IMR-90 (cell line): ENCODE measurements at regions not wholly inside any gene's neighbourhood (a gene's known extent, or its start where the extent isn't known, plus 50 kb on each side); places are given as distances from the start of the nearest gene placed in this dataset.

Source experiments
- ATAC-seq: fragments of 200-7000 bp; cut with Tn5 transposase; 2 replicates; pipeline ENCODE4 v1.9.1; 2020; ENCODE audit warnings: low read depth, mild to moderate bottlenecking, moderate library complexity
- BruUV-seq: library from RNA; stranded (reverse); fragments of 400-500 nt; replicated peaks from 2 replicates; lab custom pipeline; 2021; lab: Mats Ljungman, UMichigan
- CTCF ChIA-PET: fragments of 300-600 bp; formaldehyde crosslinking; extraction: SDS; loops from one replicate; lab custom pipeline; 2021; ENCODE audit warnings: antibody characterized with exemption; lab: Yijun Ruan, JAX
- POLR2A ChIA-PET: fragments of 300-600 bp; sonication (Branson Sonifier 250); formaldehyde crosslinking; loops from one replicate; lab custom pipeline; 2022; ENCODE audit warnings: antibody characterized with exemption; ENCODE audit not compliant: unreplicated experiment; lab: Charles Lee
- DNase-seq: peaks from one replicate; pipeline ENCODE4 v3.0.0; 2013
- H2AFZ ChIP-seq: replicated peaks from 2 replicates; pipeline ENCODE3; 2013; ENCODE audit warnings: low read length, mild to moderate bottlenecking; ENCODE audit not compliant: poor library complexity
- H2AK5ac ChIP-seq: 2 replicates; pipeline ENCODE4 v1.6.1; 2013; ENCODE audit warnings: low read depth, low read length, inconsistent platforms
- H2AK9ac ChIP-seq: replicated peaks from 2 replicates; pipeline ENCODE3; 2013; ENCODE audit warnings: mild to moderate bottlenecking, low read depth, low read length, moderate library complexity; ENCODE audit not compliant: poor library complexity
- H2BK120ac ChIP-seq: 2 replicates; pipeline ENCODE4 v1.6.1; 2013; ENCODE audit warnings: low read depth, low read length, inconsistent platforms
- H2BK15ac ChIP-seq: 3 replicates; pipeline ENCODE4 v1.6.1; 2013; ENCODE audit warnings: low read depth, low read length, inconsistent platforms
- H2BK20ac ChIP-seq: 2 replicates; pipeline ENCODE4 v1.6.1; 2013; ENCODE audit warnings: low read depth, mild to moderate bottlenecking, inconsistent platforms, low read length, moderate library complexity
- H2BK5ac ChIP-seq: 2 replicates; pipeline ENCODE4 v1.6.1; 2013; ENCODE audit warnings: mild to moderate bottlenecking, low read depth, low read length, inconsistent platforms; ENCODE audit not compliant: poor library complexity, severe bottlenecking
- H3K14ac ChIP-seq: replicated peaks from 2 replicates; pipeline ENCODE4 v1.6.1; 2013; ENCODE audit warnings: low read depth, low read length, inconsistent platforms
- H3K18ac ChIP-seq: 2 replicates; pipeline ENCODE4 v1.6.1; 2013; ENCODE audit warnings: low read depth, low read length, control low read depth
- H3K23ac ChIP-seq: 2 replicates; pipeline ENCODE4 v1.6.1; 2013; ENCODE audit warnings: low read depth, low read length, inconsistent platforms
- H3K27ac ChIP-seq: 2 replicates; pipeline ENCODE4 v1.5.1; 2013; ENCODE audit warnings: mild to moderate bottlenecking, control low read depth, low read length; ENCODE audit not compliant: insufficient read depth
- H3K27me3 ChIP-seq: 2 replicates; pipeline ENCODE4 v1.6.1; 2013; ENCODE audit warnings: low read length; ENCODE audit not compliant: control insufficient read depth, insufficient read depth
- H3K36me3 ChIP-seq: 2 replicates; pipeline ENCODE4 v1.6.1; 2013; ENCODE audit warnings: low read length, mixed read lengths; ENCODE audit not compliant: control insufficient read depth, insufficient read depth
- H3K4ac ChIP-seq: 2 replicates; pipeline ENCODE4 v1.6.1; 2013; ENCODE audit warnings: low read depth, low read length, inconsistent platforms
- H3K4me1 ChIP-seq: 2 replicates; pipeline ENCODE4 v1.6.1; 2013; ENCODE audit warnings: low read length, mixed read lengths; ENCODE audit not compliant: control insufficient read depth, insufficient read depth
- H3K4me2 ChIP-seq: 2 replicates; pipeline ENCODE4 v1.6.1; 2013; ENCODE audit warnings: low read depth, mild to moderate bottlenecking, control low read depth, low read length, moderate library complexity
- H3K4me3 ChIP-seq: 2 replicates; pipeline ENCODE4 v1.5.1; 2013; ENCODE audit warnings: low read depth, mild to moderate bottlenecking, control low read depth, low read length, moderate library complexity; ENCODE audit not compliant: insufficient read depth
- H3K56ac ChIP-seq: 2 replicates; pipeline ENCODE4 v1.6.1; 2013; ENCODE audit warnings: low read length, inconsistent platforms; ENCODE audit not compliant: insufficient read depth; ENCODE audit errors: extremely low read depth
- H3K79me1 ChIP-seq, 2 experiments: 2 replicates each; pipeline ENCODE4 v1.6.1; 2013; ENCODE audit warnings: low read length in 2 of 2, inconsistent platforms in 1 of 2, low read depth in 1 of 2
- H3K9ac ChIP-seq: 2 replicates; pipeline ENCODE4 v1.6.1; 2013; ENCODE audit warnings: low read depth, low read length, control low read depth
- H3K9me1 ChIP-seq: 2 replicates; pipeline ENCODE4 v1.6.1; 2013; ENCODE audit warnings: low read length, inconsistent platforms; ENCODE audit not compliant: insufficient read depth
- H3K9me3 ChIP-seq: 2 replicates; pipeline ENCODE4 v1.6.1; 2013; ENCODE audit warnings: low read length; ENCODE audit not compliant: control insufficient read depth, insufficient read depth
- H4K20me1 ChIP-seq: 2 replicates; pipeline ENCODE4 v1.6.1; 2013; ENCODE audit warnings: low read length, inconsistent platforms; ENCODE audit not compliant: insufficient read depth
- H4K5ac ChIP-seq: 2 replicates; pipeline ENCODE4 v1.6.1; 2013; ENCODE audit warnings: mild to moderate bottlenecking, low read depth, low read length, control low read depth
- H4K8ac ChIP-seq, 2 experiments: 2 replicates each; pipeline ENCODE4 v1.6.1; 2013; ENCODE audit warnings: low read depth in 2 of 2, low read length in 2 of 2, control low read depth in 1 of 2, inconsistent platforms in 1 of 2
- H4K91ac ChIP-seq: 2 replicates; pipeline ENCODE4 v1.6.1; 2013; ENCODE audit warnings: low read depth, low read length, inconsistent platforms; ENCODE audit not compliant: insufficient read depth
- BHLHE40 ChIP-seq: fragments of 150-350 bp; IDR thresholded peaks from 2 replicates; pipeline ENCODE4 v1.6.1; 2016; ENCODE audit warnings: mild to moderate bottlenecking, low read depth, low read length
- CEBPB ChIP-seq: IDR thresholded peaks from 2 replicates; pipeline ENCODE4 v1.6.1; 2012; ENCODE audit warnings: low read depth, low read length, improper control_type of control experiment
- CHD1 ChIP-seq: IDR thresholded peaks from 2 replicates; pipeline ENCODE4 v1.6.1; 2012; ENCODE audit warnings: low read depth, low read length, improper control_type of control experiment
- CTCF ChIP-seq: conservative IDR thresholded peaks from 2 replicates; pipeline ENCODE4 v1.5.1; 2012; ENCODE audit warnings: mild to moderate bottlenecking, low read depth, low read length, improper control_type of control experiment
- ELK1 ChIP-seq: fragments of 150-350 bp; IDR thresholded peaks from 2 replicates; pipeline ENCODE4 v1.6.1; 2016; ENCODE audit warnings: low read depth, mild to moderate bottlenecking, low read length, moderate library complexity, borderline replicate concordance
- FOS ChIP-seq: fragments of 150-350 bp; IDR thresholded peaks from 2 replicates; pipeline ENCODE4 v1.6.1; 2016; ENCODE audit warnings: low read depth, low read length
- MAFK ChIP-seq: IDR thresholded peaks from 2 replicates; pipeline ENCODE4 v1.6.1; 2012; ENCODE audit warnings: low read depth, low read length, improper control_type of control experiment
- MAZ ChIP-seq: IDR thresholded peaks from 2 replicates; pipeline ENCODE4 v1.6.1; 2012; ENCODE audit warnings: low read depth, mild to moderate bottlenecking, low read length, improper control_type of control experiment, moderate library complexity, borderline replicate concordance
- MXI1 ChIP-seq: IDR thresholded peaks from 2 replicates; pipeline ENCODE4 v1.6.1; 2012; ENCODE audit warnings: low read depth, mild to moderate bottlenecking, low read length, moderate library complexity, borderline replicate concordance
- NFE2L2 ChIP-seq: fragments of 150-350 bp; IDR thresholded peaks from 2 replicates; pipeline ENCODE4 v1.6.1; 2016; ENCODE audit warnings: low read depth, mild to moderate bottlenecking, low read length
- POLR2A ChIP-seq: IDR thresholded peaks from 2 replicates; pipeline ENCODE4 v1.6.1; 2012; ENCODE audit warnings: mild to moderate bottlenecking, low read depth, low read length
- RAD21 ChIP-seq: IDR thresholded peaks from 2 replicates; pipeline ENCODE4 v1.6.1; 2012; ENCODE audit warnings: low read length, improper control_type of control experiment
- RCOR1 ChIP-seq: IDR thresholded peaks from 2 replicates; pipeline ENCODE4 v1.6.1; 2012; ENCODE audit warnings: mild to moderate bottlenecking, low read length, improper control_type of control experiment; ENCODE audit not compliant: insufficient replicate concordance
- RFX5 ChIP-seq: IDR thresholded peaks from 2 replicates; pipeline ENCODE4 v1.8.0; 2012; ENCODE audit warnings: low read depth, mild to moderate bottlenecking, low read length, moderate library complexity
- SMC3 ChIP-seq: fragments of 150-350 bp; IDR thresholded peaks from 2 replicates; pipeline ENCODE4 v1.6.1; 2016; ENCODE audit warnings: low read depth, mild to moderate bottlenecking, antibody characterized with exemption, low read length, moderate library complexity
- USF2 ChIP-seq: fragments of 150-350 bp; IDR thresholded peaks from 2 replicates; pipeline ENCODE4 v1.6.1; 2017; ENCODE audit warnings: mild to moderate bottlenecking, antibody characterized with exemption, low read length, low read depth
- WGBS, 2 experiments: methylation state at CpG; one replicate each; pipeline versions ENCODE4 v1.1.5 to v1.1.7; 2013; ENCODE audit warnings: missing lambda C conversion rate in 2 of 2; ENCODE audit not compliant: insufficient read length in 1 of 2; ENCODE audit errors: extremely low coverage in 2 of 2; 5-methylcytosine and 5-hydroxymethylcytosine counted together
- dilution Hi-C: fragments of 300-500 bp; cut with HindIII; formaldehyde crosslinking; loops from one replicate; pipeline ENCODE4 v1.14.3; 2018; ENCODE audit warnings: low sequenced_read_pairs; ENCODE audit not compliant: unreplicated experiment
- in situ Hi-C: fragments of 300-500 bp; cut with MboI; formaldehyde crosslinking; loops from 3 replicates; pipeline ENCODE4 v1.14.3; 2019; ENCODE audit warnings: low sequenced_read_pairs, inconsistent platforms, mixed read lengths
- intact Hi-C: fragments of 100-400 bp; cut with micrococcal nuclease; formaldehyde crosslinking; loops from 2 replicates; pipeline ENCODE4 v1.10.0; 2022

GRCh38 chr9:126204708-126205225 is 121.9 kb upstream of the MVB12B start:
- H3K4me1 ChIP-seq = no peaks in the 10 kb centered on the region
- peaks cover 15% of the 10 kb centered on the region for H3K27me3 ChIP-seq
- H4K20me1 ChIP-seq = no peaks in the 10 kb centered on the region
- ChIA-PET POLR2A (no interaction called here), CTCF (no interaction called here)
- no TSS peak for BruUV-seq
- H2AK5ac ChIP-seq = no peak overlapping the region
- H3K9me3 ChIP-seq = no peaks in the 10 kb centered on the region
- H3K9me1 ChIP-seq = peaks cover 8% of the 10 kb centered on the region
- H3K4ac ChIP-seq = no peak overlapping the region
- H4K5ac ChIP-seq = no peak overlapping the region
- H3K14ac ChIP-seq = no peak overlapping the region
- no peak overlapping the region for H3K56ac ChIP-seq
- no peak overlapping the region for H4K8ac ChIP-seq
- intact Hi-C loops = no loop called here
- no peak overlapping the region for H4K91ac ChIP-seq
- ATAC-seq (no peak), DNase-seq (no peak)
- H3K23ac ChIP-seq = no peak overlapping the region
- no peak overlapping the region for H2BK120ac ChIP-seq
- in situ Hi-C loops = no loop called here
- H3K18ac ChIP-seq = no peak overlapping the region
- H2BK15ac ChIP-seq = no peak overlapping the region
- no peak overlapping the region for H3K4me3 ChIP-seq
- TF ChIP-seq FOS (no peak), NFE2L2 (no peak), MAFK (no peak), RAD21 (no peak), SMC3 (no peak), CEBPB (no peak), CTCF (no peak), MXI1 (no peak), RCOR1 (no peak), USF2 (no peak), BHLHE40 (no peak), CHD1 (no peak), POLR2A (no peak), ELK1 (no peak), MAZ (no peak), RFX5 (no peak)
- no peaks in the 10 kb centered on the region for H3K36me3 ChIP-seq
- H3K79me1 ChIP-seq = no peaks in the 10 kb centered on the region
- H2BK20ac ChIP-seq = no peak overlapping the region
- no peak overlapping the region for H2AK9ac ChIP-seq
- no peak overlapping the region for H3K4me2 ChIP-seq
- peak overlapping the region; percentile 47 for H2AFZ ChIP-seq
- H3K27ac ChIP-seq = no peak overlapping the region
- H2BK5ac ChIP-seq = peak overlapping the region; percentile 83
- dilution Hi-C loops = no loop called here
- 80% methylated on average over 2 of the region's 2 CpGs; no CpG with 5 or more reads in 1 of the 2 experiments for WGBS, 2 experiments
- no peak overlapping the region for H3K9ac ChIP-seq
